Muscle of leg (tissue), 3 donors: ENCODE measurements at regions not wholly inside any gene's neighbourhood (a gene's known extent, or its start where the extent isn't known, plus 50 kb on each side); places are given as distances from the start of the nearest gene placed in this dataset.

Source experiments
- DNase-seq: peaks from one replicate; pipeline ENCODE4 v3.0.0; 2013
- H3K27ac ChIP-seq: one replicate; pipeline ENCODE4 v1.5.1; 2013; ENCODE audit warnings: mild to moderate bottlenecking, low read length, control low read depth
- H3K27me3 ChIP-seq: one replicate; pipeline ENCODE4 v1.6.1; 2013; ENCODE audit warnings: low read length; ENCODE audit not compliant: control insufficient read depth, insufficient read depth
- H3K36me3 ChIP-seq: one replicate; pipeline ENCODE4 v1.6.1; 2013; ENCODE audit warnings: low read length; ENCODE audit not compliant: control insufficient read depth, insufficient read depth
- H3K4me1 ChIP-seq: one replicate; pipeline ENCODE4 v1.6.1; 2013; ENCODE audit warnings: low read length; ENCODE audit not compliant: control insufficient read depth, insufficient read depth
- H3K4me3 ChIP-seq: one replicate; pipeline ENCODE4 v1.5.1; 2013; ENCODE audit warnings: low read length, control low read depth
- H3K9me3 ChIP-seq: replicated peaks from 2 replicates; pipeline ENCODE4 v1.6.1; 2013; ENCODE audit warnings: low read depth, low read length; ENCODE audit not compliant: control insufficient read depth
- WGBS: methylation state at CpG from one replicate; pipeline ENCODE4 v1.1.5; 2013; ENCODE audit warnings: missing lambda C conversion rate; ENCODE audit not compliant: insufficient coverage; 5-methylcytosine and 5-hydroxymethylcytosine counted together

GRCh38 chr17:72338304-72338703, 217.5 kb downstream of the SOX9 start:
- no peak for DNase-seq
- Histone ChIP-seq H3K36me3 (no peaks in the 10 kb centered on the region), H3K4me1 (peaks cover 22% of the 10 kb centered on the region), H3K27ac (peak overlapping the region; percentile 59), H3K9me3 (no peaks in the 10 kb centered on the region), H3K4me3 (no peak overlapping the region), H3K27me3 (peaks cover 24% of the 10 kb centered on the region)
- no CpG with 5 or more reads among the region's 2 CpGs for WGBS

- H3K9me3 ChIP-seq, result no peaks in the 10 kb centered on the region
- peaks cover 23% of the 10 kb centered on the region for H3K27me3 ChIP-seq
- H3K36me3 ChIP-seq, result no peaks in the 10 kb centered on the region
- peak; percentile 69 for DNase-seq
- no peak overlapping the region for H3K4me3 ChIP-seq
- peaks cover 22% of the 10 kb centered on the region for H3K4me1 ChIP-seq
- WGBS, result 47% methylated on average over 6 of the region's 12 CpGs
- H3K27ac ChIP-seq, result peak overlapping the region; percentile 59
These were observed 218.3 kb downstream of the SOX9 start for GRCh38 chr17:72338847-72339790.

GRCh38 chr17:72340836-72341235, 220.0 kb downstream of the SOX9 start:
- DNase-seq, result no peak
- WGBS, result 39% methylated on average over 2 of the region's 6 CpGs
- peaks cover 22% of the 10 kb centered on the region for H3K27me3 ChIP-seq
- peaks cover 16% of the 10 kb centered on the region for H3K4me1 ChIP-seq
- no peak overlapping the region for H3K4me3 ChIP-seq
- H3K9me3 ChIP-seq, result no peaks in the 10 kb centered on the region
- H3K27ac ChIP-seq, result no peak overlapping the region
- H3K36me3 ChIP-seq, result no peaks in the 10 kb centered on the region

GRCh38 chr17:72342061-72342460, 221.2 kb downstream of the SOX9 start:
- no peak for DNase-seq
- H3K4me1 ChIP-seq, result peaks cover 16% of the 10 kb centered on the region
- H3K4me3 ChIP-seq, result no peak overlapping the region
- H3K9me3 ChIP-seq, result no peaks in the 10 kb centered on the region
- H3K36me3 ChIP-seq, result no peaks in the 10 kb centered on the region
- 56% methylated on average over 1 of the region's 5 CpGs for WGBS
- H3K27me3 ChIP-seq, result peaks cover 20% of the 10 kb centered on the region
- H3K27ac ChIP-seq, result no peak overlapping the region

GRCh38 chr17:72342627-72343527, 222.1 kb downstream of the SOX9 start:
- H3K36me3 ChIP-seq, result no peaks in the 10 kb centered on the region
- H3K27me3 ChIP-seq, result peaks cover 20% of the 10 kb centered on the region
- no peak overlapping the region for H3K4me3 ChIP-seq
- WGBS, result 52% methylated on average over 17 of the region's 28 CpGs
- peaks cover 16% of the 10 kb centered on the region for H3K4me1 ChIP-seq
- no peak overlapping the region for H3K27ac ChIP-seq
- peak; percentile 32 for DNase-seq
- no peaks in the 10 kb centered on the region for H3K9me3 ChIP-seq

- H3K4me1 ChIP-seq, result peaks cover 8% of the 10 kb centered on the region
- H3K9me3 ChIP-seq, result no peaks in the 10 kb centered on the region
- no peak overlapping the region for H3K4me3 ChIP-seq
- no peak for DNase-seq
- 59% methylated on average over 2 of the region's 8 CpGs for WGBS
- H3K27me3 ChIP-seq, result peaks cover 23% of the 10 kb centered on the region
- no peak overlapping the region for H3K27ac ChIP-seq
- H3K36me3 ChIP-seq, result no peaks in the 10 kb centered on the region
These were observed 223.1 kb downstream of the SOX9 start for GRCh38 chr17:72343911-72344310.

- Histone ChIP-seq H3K9me3 (no peaks in the 10 kb centered on the region), H3K27me3 (peaks cover 25% of the 10 kb centered on the region), H3K36me3 (no peaks in the 10 kb centered on the region), H3K27ac (no peak overlapping the region), H3K4me3 (no peak overlapping the region), H3K4me1 (peaks cover 5% of the 10 kb centered on the region)
- 100% methylated on average over 1 of the region's 5 CpGs for WGBS
- no peak for DNase-seq
These were observed 223.8 kb downstream of the SOX9 start for GRCh38 chr17:72344613-72345012.

GRCh38 chr17:72345088-72345487, 224.3 kb downstream of the SOX9 start:
- no peaks in the 10 kb centered on the region for H3K9me3 ChIP-seq
- H3K27ac ChIP-seq, result no peak overlapping the region
- H3K4me3 ChIP-seq, result no peak overlapping the region
- 90% methylated on average over 3 of the region's 3 CpGs for whole genome bisulfite sequencing
- H3K36me3 ChIP-seq, result no peaks in the 10 kb centered on the region
- DNase-seq, result no peak
- H3K27me3 ChIP-seq, result peaks cover 26% of the 10 kb centered on the region
- peaks cover 8% of the 10 kb centered on the region for H3K4me1 ChIP-seq

- DNase-seq, result no peak
- 64% methylated on average over 2 of the region's 5 CpGs for WGBS
- no peak overlapping the region for H3K4me3 ChIP-seq
These were observed 224.7 kb downstream of the SOX9 start for GRCh38 chr17:72345536-72345935.

GRCh38 chr17:72346306-72346705, 225.5 kb downstream of the SOX9 start:
- no peaks in the 10 kb centered on the region for H3K36me3 ChIP-seq
- WGBS, result 40% methylated on average over 3 of the region's 5 CpGs
- H3K27me3 ChIP-seq, result peaks cover 26% of the 10 kb centered on the region
- no peak overlapping the region for H3K27ac ChIP-seq
- H3K4me1 ChIP-seq, result peaks cover 8% of the 10 kb centered on the region
- no peaks in the 10 kb centered on the region for H3K9me3 ChIP-seq
- no peak overlapping the region for H3K4me3 ChIP-seq
- DNase-seq, result no peak

More at GRCh38 chr17:72345536-72345935, 224.7 kb downstream of the SOX9 start:
- no peaks in the 10 kb centered on the region for H3K9me3 ChIP-seq
- no peak overlapping the region for H3K27ac ChIP-seq
- no peaks in the 10 kb centered on the region for H3K36me3 ChIP-seq
- H3K4me1 ChIP-seq, result peaks cover 8% of the 10 kb centered on the region
- H3K27me3 ChIP-seq, result peaks cover 24% of the 10 kb centered on the region
